ENCODE measurements at regions not wholly inside any gene's neighbourhood (a gene's known extent, or its start where the extent isn't known, plus 50 kb on each side); places are given as distances from the start of the nearest gene placed in this dataset.

DNA sequence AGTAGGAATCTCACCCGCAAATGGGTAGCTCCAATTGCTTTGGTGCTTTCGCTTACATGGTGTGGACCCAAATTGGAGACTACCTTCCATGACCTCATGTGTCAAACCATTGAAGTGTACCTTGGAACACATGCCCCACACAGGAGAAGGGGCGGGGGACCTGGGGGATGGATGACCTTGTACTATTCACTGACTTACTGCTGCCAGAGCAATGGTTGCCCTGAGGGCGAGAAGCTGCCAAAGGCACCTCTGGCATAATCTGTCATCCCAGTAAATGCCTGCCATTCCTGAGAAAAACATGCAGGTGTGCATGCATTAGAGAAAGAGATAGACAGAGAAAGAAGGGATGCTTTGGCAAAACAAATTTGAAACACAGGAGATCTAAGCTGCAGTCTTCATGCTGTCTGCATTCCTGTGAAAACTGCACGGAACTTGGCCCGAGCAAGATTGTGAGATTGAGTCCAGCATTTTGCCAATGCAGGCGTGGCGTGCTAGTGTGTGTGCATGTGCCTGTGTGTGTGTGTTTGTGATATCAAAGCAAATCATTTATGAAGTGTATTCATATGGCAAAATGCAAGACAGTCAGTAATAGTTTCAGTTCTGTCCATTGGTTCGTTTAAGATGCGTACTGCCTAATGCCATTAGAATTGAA is 219.5 kb upstream of the MDFIC2 start:
- no TSS peak for BruUV-seq (replicated peaks)
- Histone ChIP-seq H2AFZ (ENCODE audit: low read depth, low read length) (no peak overlapping the region), H3K36me3 (ENCODE audit: control insufficient read depth in 2 of 2, extremely low read depth in 1 of 2, insufficient read depth in 2 of 2, low read length in 2 of 2) (no peaks in the 10 kb centered on the region), H3K9me1 (replicated peaks; ENCODE audit: control insufficient read depth, extremely low read depth, insufficient read depth, low read length) (no peaks in the 10 kb centered on the region), H4K20me1 (replicated peaks; ENCODE audit: control insufficient read depth, extremely low read depth, insufficient read depth, low read length) (no peaks in the 10 kb centered on the region), H3K27ac (ENCODE audit: insufficient read depth, low read depth, low read length) (no peak overlapping the region), H3K4me3 (replicated peaks in 1 of 3; ENCODE audit: insufficient read depth in 1 of 3, low read depth in 1 of 3, low read length in 3 of 3) (no peak overlapping the region), H3K4me2 (ENCODE audit: insufficient read depth, low read length) (no peak overlapping the region), H3K4me1 (ENCODE audit: control insufficient read depth, extremely low read depth, insufficient read depth, low read length) (no peaks in the 10 kb centered on the region), H3K9ac (replicated peaks; ENCODE audit: extremely low read depth, insufficient read depth, low read length) (no peak overlapping the region), H3K9me3 (replicated peaks; ENCODE audit: control insufficient read depth, insufficient read depth, low read length) (no peaks in the 10 kb centered on the region), H3K27me3 (ENCODE audit: control insufficient read depth in 2 of 2, insufficient read depth in 2 of 2, low read length in 2 of 2) (peaks cover 9 to 13% of the 10 kb centered on the region in 2 experiments), H3K79me2 (ENCODE audit: control insufficient read depth, insufficient read depth, low read length) (no peaks in the 10 kb centered on the region)
- intact Hi-C loops (cut with micrococcal nuclease) = loop anchor here (1.0 to 5.0 kb wide), 7 partner anchors 442 to 1149 kb away; no protein-coding TSS in a partner anchor
- FAIRE-seq (no peak), DNase-seq (ENCODE audit: low read depth, low spot score) (no peak)
- TF ChIP-seq POLR2A (IDR thresholded peaks at IDR 0.05; ENCODE audit: low read depth, low read length) (no peak), FOS (IDR thresholded peaks at IDR 0.05; ENCODE audit: borderline replicate concordance, insufficient read depth, low read length) (no peak), POLR2AphosphoS5 (IDR thresholded peaks at IDR 0.05; ENCODE audit: insufficient read depth, low read depth, low read length) (no peak), EZH2 (IDR thresholded peaks at IDR 0.05; ENCODE audit: borderline replicate concordance, low read depth, low read length, severe bottlenecking) (no peak), MYC (IDR thresholded peaks at IDR 0.05; ENCODE audit: low read depth, low read length) (no peak), JUN (IDR thresholded peaks at IDR 0.05; ENCODE audit: borderline replicate concordance, insufficient read depth, insufficient read length, low read depth) (no peak), GATA2 (IDR thresholded peaks at IDR 0.05; ENCODE audit: insufficient read depth, insufficient read length, low read depth, low read length) (no peak)
- TF ChIP-seq, protein P1, sequence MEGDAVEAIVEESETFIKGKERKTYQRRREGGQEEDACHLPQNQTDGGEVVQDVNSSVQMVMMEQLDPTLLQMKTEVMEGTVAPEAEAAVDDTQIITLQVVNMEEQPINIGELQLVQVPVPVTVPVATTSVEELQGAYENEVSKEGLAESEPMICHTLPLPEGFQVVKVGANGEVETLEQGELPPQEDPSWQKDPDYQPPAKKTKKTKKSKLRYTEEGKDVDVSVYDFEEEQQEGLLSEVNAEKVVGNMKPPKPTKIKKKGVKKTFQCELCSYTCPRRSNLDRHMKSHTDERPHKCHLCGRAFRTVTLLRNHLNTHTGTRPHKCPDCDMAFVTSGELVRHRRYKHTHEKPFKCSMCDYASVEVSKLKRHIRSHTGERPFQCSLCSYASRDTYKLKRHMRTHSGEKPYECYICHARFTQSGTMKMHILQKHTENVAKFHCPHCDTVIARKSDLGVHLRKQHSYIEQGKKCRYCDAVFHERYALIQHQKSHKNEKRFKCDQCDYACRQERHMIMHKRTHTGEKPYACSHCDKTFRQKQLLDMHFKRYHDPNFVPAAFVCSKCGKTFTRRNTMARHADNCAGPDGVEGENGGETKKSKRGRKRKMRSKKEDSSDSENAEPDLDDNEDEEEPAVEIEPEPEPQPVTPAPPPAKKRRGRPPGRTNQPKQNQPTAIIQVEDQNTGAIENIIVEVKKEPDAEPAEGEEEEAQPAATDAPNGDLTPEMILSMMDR (IDR thresholded peaks at IDR 0.05; ENCODE audit: extremely low read depth in 1 of 2, insufficient read depth in 1 of 2, low read depth in 1 of 2, low read length in 2 of 2) = no peak
- TF ChIP-seq, protein P2, sequence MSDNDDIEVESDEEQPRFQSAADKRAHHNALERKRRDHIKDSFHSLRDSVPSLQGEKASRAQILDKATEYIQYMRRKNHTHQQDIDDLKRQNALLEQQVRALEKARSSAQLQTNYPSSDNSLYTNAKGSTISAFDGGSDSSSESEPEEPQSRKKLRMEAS (IDR thresholded peaks at IDR 0.05; ENCODE audit: insufficient read depth, insufficient read length) = no peak
- ChIA-PET POLR2A (no interaction called here), CTCF (interaction anchor here (0.9 to 3.5 kb wide), 16 partner anchors 9 to 1152 kb away, joined by 3 to 43 read pairs (median 4); no protein-coding TSS in a partner anchor)
- dilution Hi-C loops (cut with MboI; ENCODE audit: extremely low pct_ligation_motif_present, low sequenced_read_pairs) = no loop called here

All from endothelial cell of umbilical vein (primary cell).